ENCODE measurements at regions not wholly inside any gene's neighbourhood (a gene's known extent, or its start where the extent isn't known, plus 50 kb on each side); places are given as distances from the start of the nearest gene placed in this dataset.

DNA sequence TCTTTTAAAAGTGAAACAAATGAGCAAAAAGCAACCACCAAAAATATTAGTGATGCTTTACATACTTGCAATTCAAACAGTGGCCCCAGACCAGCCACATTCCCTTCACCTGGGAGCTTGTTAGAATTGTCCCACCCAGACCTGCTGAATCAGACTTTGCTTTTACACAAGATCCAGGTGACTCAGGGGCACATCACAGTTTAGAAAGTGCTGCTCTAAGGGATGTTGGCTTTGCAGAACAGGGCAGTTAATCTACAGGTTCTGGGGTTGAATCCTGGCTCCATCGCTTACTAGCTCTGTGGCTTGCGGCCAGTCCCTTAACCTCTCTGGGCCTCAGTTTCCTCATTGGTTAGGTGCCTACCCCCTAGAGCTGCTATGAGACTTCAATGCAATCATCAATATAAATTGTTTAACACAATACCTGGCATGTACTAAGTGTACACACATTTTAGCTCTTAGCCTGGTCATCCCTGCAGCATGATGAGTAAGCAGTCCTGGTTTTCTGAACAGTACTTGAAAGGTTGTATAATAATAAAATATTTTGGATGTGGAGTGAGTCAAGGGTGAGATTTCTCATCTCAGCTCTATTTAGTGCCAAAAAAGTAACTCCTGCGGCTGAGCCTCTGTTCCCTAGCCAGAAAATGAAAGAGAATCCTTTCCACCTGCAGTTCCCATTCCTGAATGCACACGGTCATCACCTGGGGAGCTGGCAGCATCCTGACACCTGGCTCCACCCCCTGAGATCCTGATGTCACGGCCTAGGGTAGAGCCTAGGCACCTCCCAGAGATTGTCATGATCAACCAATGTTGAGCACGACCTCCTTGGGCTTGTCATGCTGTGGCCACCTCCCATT is 162.7 kb downstream of the ANKRD60 start:
- H3K4me1 ChIP-seq (replicated peaks in 1 of 4; ENCODE audit: control insufficient read depth in 3 of 4, insufficient read depth in 4 of 4, low read length in 3 of 4) = no peaks in the 10 kb centered on the region; a peak in 2 of 7 replicates
- FAIRE-seq (no peak), DNase-seq (ENCODE audit: low read depth in 1 of 2, low spot score in 2 of 2) (peak in 1 of 2 experiments; percentile 42)
- no peaks in the 10 kb centered on the region for H4K20me1 ChIP-seq (replicated peaks in 1 of 2; ENCODE audit: control insufficient read depth in 1 of 2, insufficient read depth in 2 of 2, low read length in 2 of 2)
- no peak overlapping the region for H3K4me3 ChIP-seq (ENCODE audit: extremely low read depth in 1 of 4, insufficient read depth in 2 of 4, low read depth in 3 of 4, low read length in 4 of 4)
- no peak overlapping the region for H4K91ac ChIP-seq (replicated peaks; ENCODE audit: insufficient read length, low read length)
- H3K14ac ChIP-seq (ENCODE audit: insufficient read length) = no peak overlapping the region
- H2BK120ac ChIP-seq (replicated peaks; ENCODE audit: low read depth, low read length) = no peak overlapping the region
- H3K4me2 ChIP-seq (ENCODE audit: insufficient read depth in 1 of 2, low read depth in 2 of 2, low read length in 2 of 2) = no peak overlapping the region
- H3K4ac ChIP-seq (replicated peaks; ENCODE audit: insufficient read length, low read depth, low read length) = no peak overlapping the region
- no peak overlapping the region for H2BK5ac ChIP-seq (ENCODE audit: low read depth, low read length)
- no peak overlapping the region for H2BK20ac ChIP-seq (ENCODE audit: low read length)
- ChIA-PET CTCF (ENCODE audit: partially characterized antibody) (interaction anchor here (0.7 to 2.2 kb wide), 7 partner anchors 8 to 114 kb away, joined by 3 to 9 read pairs (median 5); no protein-coding TSS in a partner anchor), POLR2A (ENCODE audit: partially characterized antibody) (interaction anchor here (0.8 kb wide), 1 partner anchor 10 kb away, joined by 3 read pairs; no protein-coding TSS in a partner anchor)
- no peak overlapping the region for H2AFZ ChIP-seq (ENCODE audit: low read length)
- H2BK12ac ChIP-seq (ENCODE audit: low read depth, low read length) = no peak overlapping the region
- no peak overlapping the region for H3K23ac ChIP-seq (ENCODE audit: insufficient read length)
- WGBS, 2 experiments (ENCODE audit: extremely low coverage in 1 of 2, insufficient coverage in 1 of 2, insufficient read length in 1 of 2, insufficient replicate concordance in 2 of 2, low coverage in 1 of 2, low lambda C conversion rate in 2 of 2, missing lambda C conversion rate in 1 of 2) = 70% methylated on average over 6 of the region's 6 CpGs; no CpG with 5 or more reads in 1 of the 2 experiments
- no peaks in the 10 kb centered on the region for H3K36me3 ChIP-seq (ENCODE audit: control insufficient read depth in 2 of 4, insufficient read depth in 4 of 4, low read length in 3 of 4)
- no peaks in the 10 kb centered on the region for H3K79me2 ChIP-seq (ENCODE audit: control insufficient read depth in 1 of 2, insufficient read depth in 2 of 2, low read length in 2 of 2)
- no peaks in the 10 kb centered on the region for H3K23me2 ChIP-seq (ENCODE audit: low read depth, low read length)
- H4K8ac ChIP-seq (ENCODE audit: extremely low read depth, insufficient read depth, low read length) = peak overlapping the region; percentile 71; the same call in 1 of the 2 replicates
- H3K27me3 ChIP-seq (replicated peaks in 1 of 4; ENCODE audit: control insufficient read depth in 3 of 4, extremely low read depth in 1 of 4, insufficient read depth in 3 of 4, low read length in 3 of 4) = no peaks in the 10 kb centered on the region; a peak in 1 of 7 replicates
- H3K27ac ChIP-seq (ENCODE audit: low read depth, low read length) = no peak overlapping the region
- H3K56ac ChIP-seq (replicated peaks; ENCODE audit: insufficient read length, low read depth, low read length) = no peak overlapping the region
- TF ChIP-seq RXRA (IDR thresholded peaks at IDR 0.05; ENCODE audit: insufficient read depth, low read depth, low read length) (no peak), POLR2AphosphoS5 (IDR thresholded peaks at IDR 0.05; ENCODE audit: low read depth, low read length) (no peak), GTF2F1 (IDR thresholded peaks at IDR 0.05; ENCODE audit: borderline replicate concordance, low read depth, low read length) (no peak), HDAC2 (IDR thresholded peaks at IDR 0.05; ENCODE audit: borderline replicate concordance in 1 of 2, low read depth in 2 of 2, low read length in 2 of 2) (no peak), KDM5A (IDR thresholded peaks at IDR 0.05; ENCODE audit: low read length) (no peak), CHD1 (IDR thresholded peaks at IDR 0.05; ENCODE audit: low read depth, low read length) (no peak), SAP30 (IDR thresholded peaks at IDR 0.05; ENCODE audit: insufficient read depth, insufficient replicate concordance, low read length) (no peak), SP2 (IDR thresholded peaks at IDR 0.05; ENCODE audit: low read length) (no peak), SUZ12 (IDR thresholded peaks at IDR 0.05; ENCODE audit: low read length) (no peak)
- peaks cover 0 to 4% of the 10 kb centered on the region in 2 experiments; a peak in 2 of 4 replicates for H3K9me3 ChIP-seq (ENCODE audit: insufficient read depth in 2 of 2, low read depth in 1 of 2, low read length in 1 of 2)
- no peak overlapping the region for H4K5ac ChIP-seq (ENCODE audit: insufficient read length, low read depth, low read length)
- H2BK15ac ChIP-seq (ENCODE audit: low read length) = no peak overlapping the region
- H2AK5ac ChIP-seq (ENCODE audit: low read depth, low read length) = no peak overlapping the region
- no peak overlapping the region for H3K18ac ChIP-seq (ENCODE audit: extremely low read depth, low read length)
- no peak overlapping the region for H3K9ac ChIP-seq (replicated peaks in 1 of 4; ENCODE audit: extremely low read depth in 1 of 4, low read depth in 3 of 4, low read length in 3 of 4)
- H3K79me1 ChIP-seq (ENCODE audit: low read depth, low read length) = no peaks in the 10 kb centered on the region

All from H1 (cell line).